Ovary (tissue), 3 donors: ENCODE measurements at regions not wholly inside any gene's neighbourhood (a gene's known extent, or its start where the extent isn't known, plus 50 kb on each side); places are given as distances from the start of the nearest gene placed in this dataset.

ENCODE experiments used
- EP300 ChIP-seq: sonication (generic); formaldehyde crosslinking; IDR thresholded peaks from one replicate; pipeline ENCODE4 v1.6.1; 2017; ENCODE audit warnings: antibody characterized with exemption
- POLR2A ChIP-seq: fragments of 450-650 bp; IDR thresholded peaks from one replicate; pipeline ENCODE4 v1.6.1; 2017; ENCODE audit warnings: antibody characterized with exemption, mild to moderate bottlenecking, moderate library complexity
- TF ChIP-seq, protein P1 (sequence below), 3 donors: fragments of 450-650 bp in 2 of 3; fragments of 200-600 bp in 1 of 3; IDR thresholded peaks; one replicate each; pipeline versions ENCODE4 v1.5.1 to v1.8.0; 2016 to 2022; ENCODE audit warnings: antibody characterized with exemption in 3 of 3, mild to moderate bottlenecking in 1 of 3
- donor health status: DM: no; HTN: no; CAD: no.

DNA sequence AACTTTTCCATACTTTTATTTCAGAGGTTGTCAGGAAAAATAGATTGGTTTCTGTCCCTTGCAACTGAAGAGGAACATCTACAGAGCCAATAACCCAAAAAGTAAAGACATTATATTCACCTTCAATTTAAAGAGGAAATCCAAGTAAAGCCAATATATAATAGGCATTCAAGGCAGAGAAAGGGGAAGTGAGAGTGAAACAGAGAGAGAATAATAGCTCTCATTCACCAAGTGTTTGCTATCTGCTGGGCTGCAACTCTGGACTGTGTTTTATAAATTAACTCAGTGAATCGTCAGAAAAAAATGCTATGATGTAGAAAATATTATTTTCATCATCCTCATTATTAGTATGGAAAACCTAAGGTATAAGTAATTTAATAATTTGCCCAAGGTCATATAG, 448.5 kb downstream of the TRAM1L1 start:
- TF ChIP-seq, protein P1, sequence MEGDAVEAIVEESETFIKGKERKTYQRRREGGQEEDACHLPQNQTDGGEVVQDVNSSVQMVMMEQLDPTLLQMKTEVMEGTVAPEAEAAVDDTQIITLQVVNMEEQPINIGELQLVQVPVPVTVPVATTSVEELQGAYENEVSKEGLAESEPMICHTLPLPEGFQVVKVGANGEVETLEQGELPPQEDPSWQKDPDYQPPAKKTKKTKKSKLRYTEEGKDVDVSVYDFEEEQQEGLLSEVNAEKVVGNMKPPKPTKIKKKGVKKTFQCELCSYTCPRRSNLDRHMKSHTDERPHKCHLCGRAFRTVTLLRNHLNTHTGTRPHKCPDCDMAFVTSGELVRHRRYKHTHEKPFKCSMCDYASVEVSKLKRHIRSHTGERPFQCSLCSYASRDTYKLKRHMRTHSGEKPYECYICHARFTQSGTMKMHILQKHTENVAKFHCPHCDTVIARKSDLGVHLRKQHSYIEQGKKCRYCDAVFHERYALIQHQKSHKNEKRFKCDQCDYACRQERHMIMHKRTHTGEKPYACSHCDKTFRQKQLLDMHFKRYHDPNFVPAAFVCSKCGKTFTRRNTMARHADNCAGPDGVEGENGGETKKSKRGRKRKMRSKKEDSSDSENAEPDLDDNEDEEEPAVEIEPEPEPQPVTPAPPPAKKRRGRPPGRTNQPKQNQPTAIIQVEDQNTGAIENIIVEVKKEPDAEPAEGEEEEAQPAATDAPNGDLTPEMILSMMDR (IDR thresholded peaks at IDR 0.05): no peak
- no peak for TF ChIP-seq POLR2A
- TF ChIP-seq EP300: no peak
